GM18867 (cell line): ENCODE measurements at regions not wholly inside any gene's neighbourhood (a gene's known extent, or its start where the extent isn't known, plus 50 kb on each side); places are given as distances from the start of the nearest gene placed in this dataset.
"Not testable (repeated sequence)": the region's sequence is repeated elsewhere in the genome, so short reads cannot be mapped to it uniquely, and the experiment has no call there.

Source experiments
- ATAC-seq: cut with Tn5 transposase; IDR thresholded peaks from one replicate; pipeline ENCODE4 v1.9.1; 2021; ENCODE audit warnings: mild to moderate bottlenecking, moderate library complexity; ENCODE audit not compliant: unreplicated experiment

DNA sequence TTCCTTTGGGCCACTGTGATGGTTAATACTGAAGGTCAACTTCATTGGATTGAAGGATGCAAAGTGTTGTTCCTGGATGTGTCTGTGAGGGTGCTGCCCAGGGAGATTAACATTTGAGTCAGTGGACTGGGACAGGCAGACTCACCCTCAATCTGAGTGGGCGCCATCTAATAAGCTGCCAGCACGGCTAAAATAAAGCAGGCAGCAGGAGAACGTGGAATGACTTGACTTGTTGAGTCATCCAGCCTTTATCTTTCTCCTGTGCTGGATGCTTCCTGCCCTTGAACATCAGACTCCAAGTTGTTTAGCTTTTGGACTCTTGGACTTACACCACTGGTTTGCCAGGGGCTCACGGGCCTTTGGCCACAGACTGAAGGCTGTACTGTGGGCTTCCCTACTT lies 1046.9 kb downstream of the TYW1 start:
- no peak for ATAC-seq

DNA sequence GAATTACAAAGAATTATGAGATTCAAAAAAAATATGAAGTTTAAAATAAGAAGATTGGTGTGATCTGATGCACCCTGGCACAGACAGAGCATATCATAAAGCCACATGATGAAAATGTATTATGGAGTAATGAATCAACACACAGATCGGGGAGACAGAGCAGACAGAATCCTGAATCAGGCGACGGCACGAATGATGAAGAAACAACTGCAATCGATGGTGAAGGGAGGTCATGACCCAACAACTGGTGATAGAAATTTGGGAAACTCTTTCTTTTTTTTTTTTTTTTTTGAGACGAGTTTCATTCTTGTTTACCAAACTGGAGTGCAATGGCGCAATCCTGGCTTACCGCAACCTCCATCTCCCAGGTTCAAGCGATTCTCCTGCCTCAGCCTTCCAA lies 1054.0 kb downstream of the TYW1 start:
- ATAC-seq: no peak

DNA sequence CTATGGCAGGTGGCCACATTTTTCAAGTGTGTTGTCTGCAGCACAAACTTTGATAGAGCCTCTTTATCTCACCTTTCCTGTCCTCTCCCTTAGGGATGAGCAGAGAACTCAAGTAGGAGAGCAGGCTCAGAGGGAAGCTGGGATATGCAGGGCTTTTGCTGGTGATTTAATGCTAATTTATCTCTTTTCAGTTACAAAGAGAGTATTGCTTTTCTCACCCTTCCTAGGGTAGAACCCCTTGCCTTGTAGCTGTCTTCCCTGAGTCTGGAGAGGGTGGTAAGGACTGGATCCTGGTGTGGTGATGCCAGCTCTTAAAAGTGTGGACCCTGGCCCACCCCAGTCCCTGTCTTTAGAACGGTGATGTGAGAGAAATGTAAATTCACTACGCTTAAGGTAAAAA lies 1061.4 kb downstream of the TYW1 start:
- ATAC-seq: no peak

DNA sequence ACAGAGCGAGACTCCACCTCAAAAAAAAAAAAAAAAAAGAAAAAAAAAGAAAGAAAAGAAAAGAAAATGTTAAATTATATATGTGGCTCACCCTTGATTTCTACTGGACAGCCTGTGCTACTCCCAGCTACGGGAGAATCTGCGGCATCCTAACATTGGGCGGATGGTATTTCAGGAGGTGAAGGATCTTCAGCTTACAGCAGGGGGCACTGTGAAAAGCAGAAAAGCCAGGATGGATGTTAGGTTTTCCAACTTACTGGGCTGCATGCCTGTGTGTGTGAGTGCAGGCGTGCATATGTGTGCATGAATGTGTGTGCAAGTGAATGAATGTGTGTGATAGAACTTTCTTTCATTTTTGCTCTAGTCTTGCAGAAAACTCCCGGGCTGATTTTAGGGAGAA lies 1066.5 kb downstream of the TYW1 start:
- no peak for ATAC-seq

DNA sequence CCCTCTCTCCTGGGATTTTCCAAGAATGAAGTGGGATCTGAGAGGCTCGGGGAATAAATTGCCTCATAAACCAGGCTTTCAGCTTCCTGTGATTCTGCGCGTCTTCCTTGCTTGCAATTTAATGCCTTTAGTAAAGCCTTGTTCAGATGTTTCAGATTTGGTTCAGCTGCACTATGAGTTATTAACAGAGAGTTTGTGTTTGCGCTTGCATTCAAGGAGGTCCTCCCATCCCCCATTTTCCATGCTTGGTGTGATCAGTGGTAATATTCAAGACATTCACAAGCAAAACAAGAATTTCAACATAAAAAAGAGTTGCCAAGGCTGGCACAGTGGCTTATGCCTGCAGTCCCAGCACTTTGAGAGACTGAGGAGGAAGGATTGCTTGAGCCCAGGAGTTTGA lies 1068.9 kb downstream of the TYW1 start:
- ATAC-seq: no peak

DNA sequence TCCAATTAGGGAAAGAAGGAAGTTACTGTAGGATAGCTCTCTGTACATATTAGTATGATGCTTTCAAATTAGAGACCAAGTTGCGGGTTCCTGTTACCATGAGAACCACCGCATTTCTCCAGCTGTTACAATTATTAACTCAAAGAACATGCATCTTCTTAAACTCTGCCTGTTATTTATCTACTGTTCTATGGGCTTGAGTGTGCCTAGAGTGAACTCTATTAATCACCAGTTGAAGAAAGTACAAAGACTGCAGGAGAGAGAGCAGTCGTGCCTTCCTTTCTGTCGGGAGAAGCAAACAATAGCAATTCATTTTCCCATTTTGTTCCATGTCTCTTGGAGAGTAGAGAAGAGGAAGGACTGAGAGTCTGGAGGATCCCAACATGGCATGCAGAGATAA lies 1071.2 kb downstream of the TYW1 start:
- ATAC-seq: no peak

DNA sequence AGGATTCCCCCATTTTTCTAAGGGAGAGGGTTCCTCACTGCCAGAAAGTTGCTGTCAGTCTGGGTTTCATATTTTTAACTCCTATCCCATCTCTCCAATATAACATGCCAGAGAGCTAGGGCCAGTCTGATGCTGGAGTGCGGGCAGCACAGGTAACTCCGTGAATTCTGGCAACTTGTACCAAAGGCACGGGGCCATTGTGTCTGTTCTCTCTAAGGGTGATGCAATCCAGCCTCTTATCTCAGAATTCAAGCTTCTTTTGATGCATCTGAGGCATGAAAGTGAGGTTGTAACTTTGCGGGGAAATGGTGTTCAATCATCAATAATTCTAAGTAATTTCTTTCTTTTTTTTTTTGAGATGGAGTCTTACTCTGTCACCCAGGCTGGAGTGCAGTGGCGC lies 1074.4 kb downstream of the TYW1 start:
- no peak for ATAC-seq

DNA sequence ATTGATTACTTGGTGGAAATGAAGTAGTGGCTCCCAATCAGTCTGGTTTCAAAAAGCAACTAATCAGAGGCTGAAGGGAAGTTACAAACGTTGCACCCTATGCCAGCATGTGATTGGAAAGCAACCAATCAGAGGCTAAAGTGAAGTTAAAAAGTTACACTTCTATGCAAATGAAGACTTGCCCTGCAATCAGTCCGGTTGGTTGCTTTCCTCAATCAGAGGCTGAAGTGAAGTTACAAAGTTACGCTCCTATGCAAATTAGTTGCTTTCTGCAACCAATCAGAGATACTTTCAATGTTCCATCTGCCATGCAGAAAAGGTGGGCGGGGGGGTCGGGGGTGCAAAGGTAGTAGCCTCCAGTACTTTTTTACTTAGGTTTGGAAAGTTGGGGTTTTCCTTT lies 1077.1 kb downstream of the TYW1 start:
- no peak for ATAC-seq

DNA sequence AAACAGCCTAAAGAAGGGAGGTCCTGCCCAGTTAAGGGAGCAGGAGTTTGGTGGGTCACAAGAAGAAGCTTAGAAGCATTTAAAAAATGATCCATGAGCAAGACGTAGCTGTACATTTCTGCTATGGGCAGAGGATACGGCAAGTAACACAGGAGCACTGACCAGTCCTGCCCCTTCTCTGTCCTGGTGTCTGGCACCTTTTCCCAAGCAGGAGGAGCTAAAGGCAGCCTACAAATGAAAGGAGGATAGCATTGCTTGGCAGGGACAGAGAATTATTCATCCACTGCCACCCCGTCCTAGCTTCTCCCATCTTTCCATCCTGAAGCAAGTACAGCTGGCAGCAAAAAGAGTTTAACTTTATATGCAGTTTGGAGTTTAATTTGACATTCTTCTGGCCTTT lies 1077.6 kb downstream of the TYW1 start:
- no peak for ATAC-seq

DNA sequence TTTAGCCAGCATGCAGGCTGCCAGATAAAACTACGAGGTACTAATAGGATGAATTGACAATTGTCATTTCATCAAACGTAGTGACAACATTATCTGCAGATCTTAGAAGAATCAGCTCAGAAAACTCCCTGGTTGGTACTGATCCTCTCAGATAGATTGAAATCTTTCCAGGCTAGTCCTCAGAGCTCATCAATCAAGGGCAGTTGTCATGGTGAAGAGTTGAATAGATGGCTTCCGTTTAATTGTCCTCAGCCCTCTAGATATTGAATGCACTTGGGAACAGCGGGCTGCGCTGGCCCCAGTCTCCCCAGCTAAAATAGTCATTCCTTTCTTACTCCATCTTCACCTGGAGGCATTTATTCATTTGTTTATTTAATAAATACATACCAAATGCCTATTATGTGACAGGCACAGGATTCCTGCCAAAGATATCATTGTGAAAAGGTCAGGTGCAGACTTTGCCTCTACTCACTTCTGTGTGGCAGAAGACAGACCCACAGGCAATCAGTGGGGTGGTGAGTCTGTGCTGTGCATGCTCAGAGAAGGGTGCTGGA lies 1081.6 kb downstream of the TYW1 start:
- no peak for ATAC-seq

DNA sequence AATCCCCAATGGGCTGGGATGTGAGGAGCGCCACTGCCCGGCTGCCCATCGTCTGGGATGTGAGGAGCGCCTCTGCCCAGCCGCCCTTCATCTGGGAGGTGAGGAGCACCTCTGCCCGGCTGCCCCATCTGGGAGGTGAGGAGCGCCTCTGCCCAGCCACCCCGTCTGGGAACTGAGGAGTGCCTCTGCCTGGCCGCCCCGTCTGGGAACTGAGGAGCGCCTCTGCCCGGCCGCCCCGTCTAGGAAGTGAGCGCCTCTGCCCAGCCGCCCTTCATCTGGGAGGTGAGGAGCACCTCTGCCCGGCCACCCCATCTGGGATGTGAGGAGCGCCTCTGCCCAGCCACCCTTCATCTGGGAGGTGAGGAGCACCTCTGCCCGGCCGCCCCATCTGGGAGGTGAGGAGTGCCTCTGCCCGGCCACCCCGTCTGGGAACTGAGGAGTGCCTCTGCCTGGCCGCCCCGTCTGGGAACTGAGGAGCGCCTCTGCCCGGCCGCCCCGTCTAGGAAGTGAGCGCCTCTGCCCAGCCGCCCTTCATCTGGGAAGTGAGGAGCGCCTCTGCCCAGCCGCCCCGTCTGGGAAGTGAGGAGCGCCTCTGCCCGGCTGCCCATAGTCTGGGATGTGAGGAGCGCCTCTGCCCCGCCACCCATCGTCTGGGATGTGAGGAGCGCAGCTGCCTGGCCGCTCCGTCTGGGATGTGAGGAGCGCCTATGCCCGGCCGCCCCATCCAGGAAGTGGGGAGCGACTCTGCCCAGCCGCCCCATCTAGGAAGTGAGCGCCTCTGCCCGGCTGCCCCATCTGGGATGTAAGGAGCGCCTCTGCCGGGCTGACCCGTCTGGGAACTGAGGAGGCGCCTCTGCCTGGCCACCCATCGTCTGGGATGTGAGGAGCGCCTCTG lies 1085.7 kb downstream of the TYW1 start:
- ATAC-seq: not testable (repeated sequence)

DNA sequence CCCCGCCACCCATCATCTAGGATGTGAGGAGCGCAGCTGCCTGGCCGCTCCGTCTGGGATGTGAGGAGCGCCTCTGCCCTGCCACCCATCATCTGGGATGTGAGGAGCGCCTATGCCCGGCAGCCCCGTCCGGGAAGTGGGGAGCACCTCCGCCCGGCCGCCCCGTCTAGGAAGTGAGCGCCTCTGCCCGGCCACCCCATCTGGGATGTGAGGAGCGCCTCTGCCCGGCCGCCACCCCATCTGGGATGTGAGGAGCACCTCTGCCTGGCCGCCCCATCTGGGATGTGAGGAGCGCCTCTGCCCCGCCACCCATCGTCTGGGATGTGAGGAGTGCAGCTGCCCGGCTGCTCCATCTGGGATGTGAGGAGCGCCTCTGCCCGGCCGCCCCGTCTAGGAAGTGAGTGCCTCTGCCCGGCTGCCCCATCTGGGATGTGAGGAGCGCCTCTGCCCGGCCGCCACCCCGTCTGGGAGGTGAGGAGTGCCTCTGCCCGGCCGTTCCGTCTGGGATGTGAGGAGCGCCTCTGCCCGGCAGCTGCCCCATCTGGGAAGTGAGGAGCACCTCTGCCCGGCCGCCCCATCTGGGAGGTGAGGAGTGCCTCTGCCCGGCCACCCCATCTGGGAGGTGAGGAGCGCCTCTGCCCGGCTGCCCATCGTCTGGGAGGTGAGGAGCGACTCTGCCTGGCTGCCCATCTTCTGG lies 1086.5 kb downstream of the TYW1 start:
- not testable (repeated sequence) for ATAC-seq

DNA sequence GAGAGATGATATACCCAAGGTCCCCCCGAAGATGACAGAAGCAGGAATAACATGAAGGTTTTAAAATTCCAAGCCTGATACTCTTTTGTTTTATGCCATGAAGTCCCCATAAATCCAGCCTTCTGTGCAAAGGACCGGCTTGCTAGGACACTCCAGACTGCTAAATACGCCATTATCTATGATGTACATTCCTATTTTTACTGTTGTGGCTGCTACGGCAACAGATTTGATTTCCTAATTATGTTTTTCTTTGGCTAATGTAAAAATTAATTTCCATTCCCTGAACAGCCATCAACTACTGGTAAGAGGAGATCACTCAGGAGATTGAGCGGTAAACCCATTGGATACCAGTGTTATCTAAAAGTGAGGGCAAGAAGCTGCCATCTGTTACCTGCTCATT lies 1090.8 kb downstream of the TYW1 start:
- ATAC-seq: no peak

DNA sequence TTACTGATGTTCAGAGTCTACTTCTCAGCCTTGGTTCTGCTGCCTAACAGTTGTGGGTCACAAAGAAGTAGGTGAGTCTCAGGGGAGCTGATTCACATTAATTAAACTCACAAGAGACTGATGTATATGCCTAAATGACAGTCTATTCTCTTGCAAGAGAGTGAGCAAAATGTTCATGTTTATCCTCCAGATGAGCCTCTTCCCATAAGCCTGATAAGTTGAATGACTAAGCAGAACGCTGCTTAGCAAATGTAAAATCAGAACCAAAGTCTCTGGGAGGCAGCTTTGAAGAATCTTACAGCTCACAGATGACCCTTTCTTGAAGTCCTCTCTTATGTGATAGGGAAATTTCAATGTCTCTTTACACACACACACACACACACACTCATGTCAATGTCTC lies 1092.2 kb downstream of the TYW1 start:
- no peak for ATAC-seq

DNA sequence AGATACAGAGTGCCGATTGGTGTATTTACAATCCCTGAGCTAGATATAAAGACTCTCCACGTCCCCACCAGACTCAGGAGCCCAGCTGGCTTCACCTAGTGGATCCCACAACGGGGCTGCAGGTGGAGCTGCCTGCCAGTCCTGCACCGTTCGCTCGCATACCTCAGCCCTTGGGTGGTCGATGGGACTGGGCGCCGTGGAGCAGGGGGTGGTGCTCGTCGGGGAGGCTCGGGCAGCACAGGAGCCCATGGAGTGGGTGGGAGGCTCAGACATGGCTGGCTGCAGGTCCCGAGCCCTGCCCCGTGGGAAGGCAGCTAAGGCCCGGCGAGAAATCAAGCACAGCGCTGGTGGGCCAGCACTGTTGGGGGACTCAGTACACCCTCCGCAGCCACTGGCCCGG lies 1093.6 kb downstream of the TYW1 start:
- ATAC-seq: not testable (repeated sequence)

DNA sequence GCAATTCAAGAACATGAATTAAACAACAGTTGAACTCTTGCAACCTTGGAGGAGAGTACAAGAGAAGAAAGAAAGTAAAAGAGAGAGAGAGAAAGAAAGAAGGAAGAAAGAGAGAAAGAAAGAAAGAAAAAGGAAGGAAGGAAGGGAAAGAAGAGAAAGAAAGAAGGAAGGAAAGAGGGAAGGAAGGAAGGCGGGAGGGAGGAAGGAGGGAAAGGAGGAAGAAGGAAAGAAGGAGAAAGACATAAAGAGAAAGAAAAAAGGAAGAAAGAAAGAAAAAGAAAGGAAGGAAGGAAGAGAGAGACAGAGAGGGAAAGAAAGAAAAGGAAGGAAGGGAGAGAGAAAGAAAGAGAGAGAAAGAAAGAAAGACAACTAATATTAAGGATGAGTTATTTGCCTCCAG lies 1106.7 kb downstream of the TYW1 start:
- no peak for ATAC-seq

DNA sequence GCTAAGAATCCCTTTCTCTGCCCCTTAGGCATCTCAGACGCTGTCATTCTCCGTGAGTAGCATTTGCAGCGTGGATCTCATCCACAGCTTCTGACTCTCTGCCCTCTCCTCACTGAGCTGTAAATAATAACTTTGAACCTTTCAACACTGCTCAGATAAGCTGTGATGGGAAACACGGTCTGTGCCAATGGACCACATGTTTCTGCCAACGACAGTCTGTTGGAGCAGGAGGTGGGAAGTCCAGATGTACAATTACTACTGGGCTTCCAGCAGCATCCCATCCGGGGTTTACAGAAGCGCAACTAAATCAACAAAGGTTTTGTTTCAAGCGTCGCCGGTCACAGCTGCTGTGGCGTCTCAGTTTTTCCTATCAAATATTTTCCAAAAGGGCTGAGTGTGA lies 1110.6 kb downstream of the TYW1 start:
- no peak for ATAC-seq

DNA sequence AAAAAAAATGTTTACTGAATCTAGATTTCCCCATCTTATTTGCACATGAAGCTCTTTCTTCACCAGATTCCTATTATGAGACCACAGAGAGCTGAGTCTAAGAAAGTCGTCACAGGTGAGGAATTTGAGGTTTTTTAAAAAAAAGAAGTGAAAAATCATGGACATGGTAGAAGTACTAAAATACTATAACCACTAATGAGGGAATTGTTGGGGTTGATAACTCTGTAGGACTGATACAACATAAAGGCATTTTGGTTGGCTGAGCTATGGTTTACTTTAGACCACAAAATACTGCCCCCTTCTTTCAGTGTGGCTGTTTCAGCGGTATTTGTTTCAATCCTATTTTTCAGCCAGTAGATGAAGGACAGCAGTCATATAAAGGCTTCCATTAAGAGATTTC lies 1111.3 kb downstream of the TYW1 start:
- no peak for ATAC-seq

DNA sequence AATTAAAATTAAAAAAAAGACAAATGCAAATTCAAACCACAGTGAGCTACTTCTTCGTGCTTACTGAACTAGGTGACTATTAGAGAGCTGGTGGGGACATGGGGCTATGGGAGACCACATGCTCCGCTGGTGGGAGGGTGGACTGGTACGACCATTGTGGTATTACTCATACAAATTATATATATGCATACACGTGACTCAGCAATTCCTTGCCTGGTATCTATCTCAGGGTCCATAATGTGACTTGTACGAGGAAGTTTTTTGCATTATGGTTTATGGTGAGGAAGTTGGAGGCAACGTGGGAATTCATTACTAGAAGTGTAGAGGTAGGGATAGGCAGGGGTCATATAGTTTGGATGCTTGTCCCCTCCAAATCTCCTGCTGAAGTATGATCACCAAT lies 1112.7 kb downstream of the TYW1 start:
- no peak for ATAC-seq

DNA sequence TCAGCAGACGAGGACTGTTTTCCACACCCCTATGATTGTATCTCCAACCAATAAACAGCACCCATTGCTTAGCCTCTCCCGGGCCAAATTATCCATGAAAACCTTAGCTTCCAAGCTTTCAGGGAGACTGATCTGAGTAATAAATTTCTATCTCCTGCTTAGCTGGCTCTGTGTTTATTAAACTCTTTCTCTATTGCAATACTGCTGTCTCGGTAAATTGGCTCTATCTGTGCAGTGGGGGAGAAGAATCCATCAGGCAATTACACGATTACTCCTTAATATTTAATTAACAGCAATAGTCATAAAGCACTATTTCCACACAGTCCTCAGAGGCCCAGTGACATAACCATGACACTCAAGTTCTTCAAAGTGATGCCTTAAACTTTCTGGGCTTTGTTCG lies 1122.8 kb downstream of the TYW1 start:
- no peak for ATAC-seq

DNA sequence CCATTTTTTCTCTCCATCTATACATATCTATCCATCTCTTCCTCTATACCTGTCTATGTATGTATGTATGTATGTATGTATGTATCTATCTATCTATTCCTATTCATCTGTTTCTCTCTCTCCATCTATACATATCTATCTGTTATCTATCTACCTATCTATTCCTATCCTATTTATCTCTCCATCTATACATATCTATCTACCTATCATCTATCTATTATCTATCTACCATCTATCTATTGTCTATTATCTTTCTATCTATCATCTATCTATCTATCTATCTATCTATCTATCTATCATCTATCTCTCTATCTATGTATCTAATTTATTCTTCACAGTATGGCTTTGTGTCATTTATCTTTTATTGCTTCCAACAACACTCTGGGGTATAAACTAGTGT lies 1124.4 kb downstream of the TYW1 start:
- no peak for ATAC-seq

DNA sequence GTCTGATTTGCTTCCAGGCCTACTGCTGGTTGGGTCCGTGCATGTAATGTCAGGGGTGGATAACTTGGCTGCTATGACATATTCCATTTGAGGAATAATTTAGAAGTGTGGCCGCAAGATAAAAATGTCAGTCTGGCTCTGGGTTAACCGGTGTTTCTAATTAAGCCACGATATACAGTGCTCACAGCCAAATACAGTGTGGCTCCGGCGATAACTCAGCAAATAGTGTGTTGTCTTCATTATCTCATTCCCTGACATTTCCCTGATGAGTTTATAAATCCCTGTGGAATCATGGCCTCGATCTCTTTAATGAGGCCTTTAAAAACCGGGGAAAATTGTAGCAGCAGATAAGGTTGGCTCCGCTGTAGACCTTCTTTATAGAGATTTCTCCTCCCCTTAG lies 1125.0 kb downstream of the TYW1 start:
- no peak for ATAC-seq
